AG20443 (cell line): ENCODE measurements at regions not wholly inside any gene's neighbourhood (a gene's known extent, or its start where the extent isn't known, plus 50 kb on each side); places are given as distances from the start of the nearest gene placed in this dataset.
A peak's percentile ranks its signal among the peaks of the same experiment; 100 is the strongest.

ENCODE experiments used
- DNase-seq: peaks from one replicate; pipeline ENCODE4 v3.0.0; 2012; ENCODE audit warnings: low spot score, mixed read lengths

GRCh38 chr2:7973801-7974480 is 707.9 kb upstream of the ID2 start:
- no peak for DNase-seq

- DNase-seq = no peak
Measured at GRCh38 chr2:7974936-7975335, 706.9 kb upstream of the ID2 start.

- DNase-seq = no peak
Measured at GRCh38 chr2:7976206-7976605, 705.6 kb upstream of the ID2 start.

GRCh38 chr2:7977981-7978380 is 703.9 kb upstream of the ID2 start:
- DNase-seq = no peak

GRCh38 chr2:7982054-7982453 is 699.8 kb upstream of the ID2 start:
- DNase-seq = no peak

DNA sequence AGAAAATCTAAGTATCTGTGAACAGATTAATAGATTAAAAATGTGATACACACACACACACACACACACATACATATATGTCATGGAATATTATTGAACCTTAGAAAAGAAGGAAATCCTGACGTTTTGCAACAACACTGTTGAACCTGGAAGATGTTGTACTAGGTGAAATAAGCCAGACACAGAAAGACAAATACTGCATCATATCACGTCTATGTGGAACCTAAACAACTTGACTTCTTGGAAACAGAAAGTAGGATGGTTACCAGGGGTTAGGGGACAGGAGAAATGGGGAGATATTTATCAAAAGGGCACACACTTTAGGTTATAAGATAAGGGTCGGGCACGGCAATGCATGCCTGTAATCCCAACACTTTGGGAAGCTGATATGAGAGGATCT is 698.4 kb upstream of the ID2 start:
- no peak for DNase-seq

GRCh38 chr2:7983912-7984311 is 697.9 kb upstream of the ID2 start:
- no peak for DNase-seq

GRCh38 chr2:7984693-7985353 is 697.0 kb upstream of the ID2 start:
- no peak for DNase-seq

- no peak for DNase-seq
Measured at GRCh38 chr2:7986431-7986830, 695.4 kb upstream of the ID2 start.

- DNase-seq = no peak
Measured at GRCh38 chr2:7987992-7988391, 693.9 kb upstream of the ID2 start.

DNA sequence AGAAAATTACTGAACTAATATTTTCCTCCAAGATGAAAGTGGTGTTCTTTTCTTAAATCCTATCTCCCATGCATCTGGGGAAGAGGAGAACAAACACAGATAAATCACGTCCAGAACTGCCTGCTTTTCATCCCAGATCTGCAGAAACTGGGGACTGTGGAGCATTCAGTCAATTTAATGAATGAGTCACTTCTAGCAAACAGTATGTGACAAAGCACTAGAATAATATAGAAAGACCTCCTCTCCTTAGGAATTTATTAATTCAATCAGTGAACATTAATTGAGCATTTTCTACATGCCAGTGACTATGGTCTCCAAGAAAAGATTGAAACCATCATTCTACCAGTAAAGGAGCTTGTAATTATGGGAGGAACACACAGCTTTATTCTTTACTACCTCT is 693.4 kb upstream of the ID2 start:
- no peak for DNase-seq

DNA sequence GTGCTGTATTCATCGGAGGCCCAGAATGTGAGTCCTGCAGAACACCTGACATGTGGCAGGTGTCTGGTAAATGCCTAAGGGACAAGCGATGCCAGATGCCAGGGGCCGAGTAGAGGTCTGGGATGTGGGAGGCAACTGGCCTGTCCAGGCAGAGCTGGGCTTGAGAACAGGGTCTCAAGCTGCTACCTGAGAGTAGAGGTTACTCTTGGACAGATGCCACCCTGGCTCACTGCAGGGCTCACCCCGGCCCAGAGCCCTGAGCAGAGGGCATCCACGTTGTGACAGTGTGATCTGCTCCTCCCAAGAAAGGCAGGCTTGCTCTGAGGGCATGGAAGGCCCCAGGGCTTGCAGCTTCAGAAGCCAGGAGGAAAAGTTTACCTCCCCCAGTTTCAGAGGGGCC is 692.0 kb upstream of the ID2 start:
- DNase-seq = no peak

DNA sequence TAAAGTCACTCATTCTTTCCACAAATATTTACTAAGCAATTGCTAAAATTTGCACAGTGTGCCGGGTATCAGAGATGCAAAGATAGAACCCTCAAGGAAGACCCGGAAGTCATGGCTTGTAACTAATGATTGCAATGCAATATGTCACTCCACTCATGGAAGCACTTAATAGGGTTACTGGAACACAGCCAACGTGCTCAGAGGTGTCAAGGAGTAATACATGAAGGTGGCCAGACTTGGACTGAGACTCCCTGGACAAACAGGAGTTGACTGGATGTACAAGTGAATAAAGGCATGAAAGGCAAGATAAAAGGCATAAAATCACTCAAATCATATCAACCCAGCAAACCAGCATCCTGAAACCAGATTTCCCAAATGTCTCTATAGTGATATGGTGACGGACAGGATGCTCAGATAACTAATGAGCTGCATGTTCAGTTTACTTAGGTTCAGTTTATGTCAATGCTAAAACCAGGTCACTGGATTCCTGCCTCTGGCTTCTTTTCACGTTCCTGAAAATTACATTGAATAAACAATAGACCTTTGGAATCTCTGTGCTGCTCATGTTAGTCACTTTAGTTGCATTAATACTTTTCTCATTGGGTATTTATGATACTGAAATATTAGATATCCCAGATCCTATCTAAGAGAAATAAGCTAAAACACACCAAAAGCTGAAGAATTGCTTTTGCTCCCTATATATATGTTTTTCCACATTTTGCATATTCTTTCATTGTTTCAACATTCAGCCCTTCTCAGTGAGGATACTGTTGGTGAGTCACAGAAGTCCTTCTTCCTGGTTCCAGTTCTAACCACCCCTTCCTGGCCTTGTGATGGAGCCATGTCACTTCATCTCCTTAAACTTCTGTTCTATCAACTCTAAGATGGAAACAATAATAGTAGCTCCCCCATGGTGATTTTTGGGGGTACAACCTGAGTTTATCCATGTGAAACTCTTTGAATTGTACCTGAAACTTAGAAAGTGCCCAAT is 688.9 kb upstream of the ID2 start:
- no peak for DNase-seq

DNA sequence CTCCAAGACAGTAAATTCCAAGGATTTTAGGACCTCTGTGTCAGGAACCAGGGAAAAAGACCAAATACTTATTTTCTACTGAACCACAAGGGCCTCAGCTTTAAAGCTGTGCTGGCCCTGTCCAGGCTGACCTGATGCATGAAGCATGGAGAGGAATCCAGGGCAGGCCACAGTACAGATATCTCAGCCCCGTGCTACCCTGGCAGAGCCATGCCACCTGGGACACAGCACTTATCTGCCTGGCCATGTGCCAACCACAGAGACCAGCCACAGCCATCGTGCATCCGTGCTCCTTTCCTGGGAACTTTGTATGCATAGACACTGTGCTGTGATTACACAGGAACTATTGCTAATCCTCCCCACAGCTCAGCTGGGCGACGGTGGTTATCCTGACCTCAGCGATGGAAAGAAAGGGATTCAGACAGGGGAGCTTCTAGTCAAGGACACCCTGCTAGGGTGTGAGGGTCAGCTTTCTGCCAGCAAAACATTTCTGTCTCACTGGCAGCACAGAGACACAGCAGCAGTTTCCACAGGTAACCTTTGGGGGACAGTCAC is 687.4 kb upstream of the ID2 start:
- no peak for DNase-seq

GRCh38 chr2:7997279-7997678 is 684.6 kb upstream of the ID2 start:
- no peak for DNase-seq

- DNase-seq = peak; percentile 60
Measured at GRCh38 chr2:7999683-8000476, 682.0 kb upstream of the ID2 start.

DNA sequence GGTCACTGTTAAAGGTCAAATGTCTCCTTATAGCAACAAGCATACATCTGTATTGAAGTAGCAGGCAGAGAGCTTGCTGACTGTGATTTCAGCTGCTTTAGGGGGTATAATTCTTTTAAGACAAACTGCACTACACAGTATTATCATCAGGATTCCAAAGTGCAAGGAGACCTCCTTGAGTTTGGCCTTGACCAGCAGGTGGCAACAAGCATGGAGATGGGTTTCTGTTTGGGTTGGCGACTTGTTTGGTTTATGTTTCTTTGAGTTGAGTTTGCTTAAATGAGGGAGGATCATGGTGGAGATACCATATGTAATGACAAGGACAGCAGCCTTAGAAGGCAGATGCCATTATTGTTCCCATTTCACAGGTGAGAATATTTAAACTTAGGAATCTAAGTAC is 681.0 kb upstream of the ID2 start:
- DNase-seq = no peak

DNA sequence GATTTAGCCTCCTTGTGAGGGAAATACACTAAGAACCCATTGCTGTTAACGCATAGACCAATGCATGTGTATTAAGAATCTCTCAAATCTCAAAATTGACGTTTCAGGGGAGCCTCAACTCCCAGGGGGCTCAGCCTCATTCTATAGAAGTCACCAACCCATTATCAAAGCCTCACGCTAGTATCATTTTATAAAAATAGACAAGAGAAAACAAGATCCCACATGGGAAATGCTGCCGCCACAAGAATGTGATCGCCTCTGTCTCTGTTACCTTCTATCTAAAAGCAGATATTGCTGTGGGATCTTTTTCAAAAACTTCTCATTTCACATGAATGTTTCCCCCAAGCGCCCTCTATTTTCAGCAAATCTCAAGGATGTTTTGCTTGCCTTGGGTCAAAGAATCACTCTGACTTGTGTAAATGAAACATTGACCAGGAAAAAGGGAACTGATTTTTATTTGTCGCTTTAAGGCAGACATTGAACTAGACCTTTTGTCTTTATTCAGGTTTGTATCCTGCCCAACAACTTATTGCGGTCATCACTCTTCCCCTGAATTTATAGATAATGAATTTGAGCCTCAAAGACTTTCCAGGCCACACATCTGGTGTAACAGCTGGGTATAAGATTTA is 679.0 kb upstream of the ID2 start:
- no peak for DNase-seq

DNA sequence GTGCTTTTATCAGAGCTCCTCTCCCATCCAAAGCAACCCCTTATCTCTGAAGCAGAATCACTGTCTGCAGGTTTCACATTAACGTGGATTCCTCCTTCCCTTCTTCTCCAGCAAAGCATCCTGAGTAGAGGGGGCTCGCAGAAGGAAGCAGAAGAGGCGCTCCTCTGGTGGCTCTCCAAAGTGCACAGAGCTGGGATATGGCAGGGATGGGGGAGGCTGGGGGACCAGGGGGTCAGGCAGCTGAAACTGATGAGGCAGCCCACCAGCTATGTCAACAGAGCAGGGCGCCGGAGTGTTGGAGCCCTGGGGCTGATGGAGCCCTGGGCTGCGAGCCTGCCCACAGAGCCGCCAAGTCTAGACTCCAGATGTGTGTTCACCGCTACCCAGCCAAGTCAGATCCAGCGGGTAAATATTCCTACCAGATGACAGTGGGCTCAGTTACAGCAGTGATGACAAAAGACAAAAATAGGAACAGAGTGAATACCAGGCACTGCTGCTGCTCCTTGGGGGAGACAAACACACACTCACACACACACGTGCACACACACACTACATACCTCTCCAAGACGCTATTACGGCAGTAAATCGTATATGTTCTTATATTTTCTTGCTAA is 678.3 kb upstream of the ID2 start:
- peak; percentile 92 for DNase-seq

GRCh38 chr2:8004250-8004681 is 677.6 kb upstream of the ID2 start:
- DNase-seq = peak; percentile 89

DNA sequence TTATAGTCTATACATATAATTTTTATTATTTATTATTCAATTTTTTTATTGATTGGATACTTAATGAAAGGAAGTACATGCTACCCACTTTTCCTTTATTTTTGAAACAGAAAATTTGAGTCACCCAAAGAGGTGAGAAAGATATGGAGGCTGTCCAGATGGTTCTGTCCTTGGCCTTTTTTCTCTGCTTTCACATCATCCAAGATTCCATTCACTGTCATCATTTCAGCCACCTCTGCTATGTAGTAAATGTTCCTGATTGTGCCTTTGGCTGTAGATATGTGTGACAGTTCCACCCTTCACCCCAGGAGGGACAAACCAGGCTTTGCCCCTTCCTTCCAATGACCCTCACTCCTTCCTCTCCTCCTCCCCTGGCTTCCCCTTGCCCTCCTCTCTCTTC is 675.7 kb upstream of the ID2 start:
- no peak for DNase-seq
